ENCODE measurements at regions not wholly inside any gene's neighbourhood (a gene's known extent, or its start where the extent isn't known, plus 50 kb on each side); places are given as distances from the start of the nearest gene placed in this dataset.

- Histone ChIP-seq H3K4me3 (ENCODE audit: severe bottlenecking) (no peak overlapping the region), H3K27me3 (ENCODE audit: insufficient read depth, poor library complexity, severe bottlenecking) (no peaks in the 10 kb centered on the region), H3K27ac (ENCODE audit: poor library complexity, severe bottlenecking) (no peak overlapping the region), H3K9me3 (ENCODE audit: severe bottlenecking) (no peaks in the 10 kb centered on the region), H3K36me3 (ENCODE audit: low read depth) (no peaks in the 10 kb centered on the region), H3K4me1 (ENCODE audit: insufficient read depth, poor library complexity, severe bottlenecking) (no peaks in the 10 kb centered on the region)
- ATAC-seq (ENCODE audit: low read depth) (peak; percentile 70), DNase-seq (ENCODE audit: low spot score) (no peak)
- TF ChIP-seq CTCF (IDR thresholded peaks at IDR 0.05; ENCODE audit: poor library complexity, severe bottlenecking), result no peak
Observed at GRCh38 chr3:162096874-162097273, 600.3 kb downstream of the OTOL1 start.

GRCh38 chr3:162103808-162104207, 607.2 kb downstream of the OTOL1 start:
- DNase-seq (ENCODE audit: low spot score), result no peak
- H3K27me3 ChIP-seq (ENCODE audit: insufficient read depth, poor library complexity, severe bottlenecking), result no peaks in the 10 kb centered on the region
- no peak for TF ChIP-seq CTCF (IDR thresholded peaks at IDR 0.05; ENCODE audit: poor library complexity, severe bottlenecking)

GRCh38 chr3:162111861-162112260, 615.3 kb downstream of the OTOL1 start:
- H3K4me1 ChIP-seq (ENCODE audit: insufficient read depth, poor library complexity, severe bottlenecking), result no peaks in the 10 kb centered on the region
- DNase-seq (ENCODE audit: low spot score), result no peak
- no peaks in the 10 kb centered on the region for H3K9me3 ChIP-seq (ENCODE audit: severe bottlenecking)
- no peaks in the 10 kb centered on the region for H3K27me3 ChIP-seq (ENCODE audit: insufficient read depth, poor library complexity, severe bottlenecking)
- H3K27ac ChIP-seq (ENCODE audit: poor library complexity, severe bottlenecking), result no peak overlapping the region
- no peak for TF ChIP-seq CTCF (IDR thresholded peaks at IDR 0.05; ENCODE audit: poor library complexity, severe bottlenecking)
- no peak overlapping the region for H3K4me3 ChIP-seq (ENCODE audit: severe bottlenecking)
- no peak for ATAC-seq (ENCODE audit: low read depth)
- no peaks in the 10 kb centered on the region for H3K36me3 ChIP-seq (ENCODE audit: low read depth)

More at GRCh38 chr3:162103808-162104207, 607.2 kb downstream of the OTOL1 start:
- ATAC-seq (ENCODE audit: low read depth), result no peak
- H3K9me3 ChIP-seq (ENCODE audit: severe bottlenecking), result no peaks in the 10 kb centered on the region
- H3K4me3 ChIP-seq (ENCODE audit: severe bottlenecking), result no peak overlapping the region
- no peaks in the 10 kb centered on the region for H3K4me1 ChIP-seq (ENCODE audit: insufficient read depth, poor library complexity, severe bottlenecking)
- no peak overlapping the region for H3K27ac ChIP-seq (ENCODE audit: poor library complexity, severe bottlenecking)
- no peaks in the 10 kb centered on the region for H3K36me3 ChIP-seq (ENCODE audit: low read depth)

- H3K27me3 ChIP-seq (ENCODE audit: insufficient read depth, poor library complexity, severe bottlenecking), result no peaks in the 10 kb centered on the region
- no peaks in the 10 kb centered on the region for H3K9me3 ChIP-seq (ENCODE audit: severe bottlenecking)
- H3K4me1 ChIP-seq (ENCODE audit: insufficient read depth, poor library complexity, severe bottlenecking), result no peaks in the 10 kb centered on the region
- no peak for DNase-seq (ENCODE audit: low spot score)
- TF ChIP-seq CTCF (IDR thresholded peaks at IDR 0.05; ENCODE audit: poor library complexity, severe bottlenecking), result no peak
- H3K27ac ChIP-seq (ENCODE audit: poor library complexity, severe bottlenecking), result no peak overlapping the region
- no peaks in the 10 kb centered on the region for H3K36me3 ChIP-seq (ENCODE audit: low read depth)
- no peak overlapping the region for H3K4me3 ChIP-seq (ENCODE audit: severe bottlenecking)
- no peak for ATAC-seq (ENCODE audit: low read depth)
Observed at GRCh38 chr3:162112719-162113118, 616.1 kb downstream of the OTOL1 start.

- H3K9me3 ChIP-seq (ENCODE audit: severe bottlenecking), result no peaks in the 10 kb centered on the region
- H3K27ac ChIP-seq (ENCODE audit: poor library complexity, severe bottlenecking), result no peak overlapping the region
- no peaks in the 10 kb centered on the region for H3K4me1 ChIP-seq (ENCODE audit: insufficient read depth, poor library complexity, severe bottlenecking)
- no peak for DNase-seq (ENCODE audit: low spot score)
- no peak overlapping the region for H3K4me3 ChIP-seq (ENCODE audit: severe bottlenecking)
- H3K36me3 ChIP-seq (ENCODE audit: low read depth), result no peaks in the 10 kb centered on the region
- H3K27me3 ChIP-seq (ENCODE audit: insufficient read depth, poor library complexity, severe bottlenecking), result no peaks in the 10 kb centered on the region
- TF ChIP-seq CTCF (IDR thresholded peaks at IDR 0.05; ENCODE audit: poor library complexity, severe bottlenecking), result no peak
- ATAC-seq (ENCODE audit: low read depth), result no peak
Observed at GRCh38 chr3:162117961-162118360, 621.4 kb downstream of the OTOL1 start.

Measured in RWPE2 (cell line).